ENCODE measurements at regions not wholly inside any gene's neighbourhood (a gene's known extent, or its start where the extent isn't known, plus 50 kb on each side); places are given as distances from the start of the nearest gene placed in this dataset.

GRCh38 chr18:78607221-78607620, 372.4 kb upstream of the SALL3 start:
- TF ChIP-seq REST (IDR thresholded peaks at IDR 0.05; ENCODE audit: insufficient read depth in 1 of 2, low read depth in 2 of 2, low read length in 2 of 2) (no peak), FOXP2 (optimal IDR thresholded peaks at IDR 0.05; ENCODE audit: borderline replicate concordance, extremely low read depth, extremely low read length, insufficient read depth) (no peak), SIN3A (IDR thresholded peaks at IDR 0.05; ENCODE audit: borderline replicate concordance, insufficient read depth, low read length) (no peak), POLR2AphosphoS5 (IDR thresholded peaks at IDR 0.05; ENCODE audit: low read depth, low read length) (no peak), TAF1 (IDR thresholded peaks at IDR 0.05; ENCODE audit: borderline replicate concordance, insufficient read depth, low read length) (no peak)

GRCh38 chr18:78607784-78608183, 371.8 kb upstream of the SALL3 start:
- TF ChIP-seq FOXP2 (optimal IDR thresholded peaks at IDR 0.05; ENCODE audit: borderline replicate concordance, extremely low read depth, extremely low read length, insufficient read depth) (no peak), TAF1 (IDR thresholded peaks at IDR 0.05; ENCODE audit: borderline replicate concordance, insufficient read depth, low read length) (no peak), SIN3A (IDR thresholded peaks at IDR 0.05; ENCODE audit: borderline replicate concordance, insufficient read depth, low read length) (no peak), REST (IDR thresholded peaks at IDR 0.05; ENCODE audit: insufficient read depth in 1 of 2, low read depth in 2 of 2, low read length in 2 of 2) (no peak), POLR2AphosphoS5 (IDR thresholded peaks at IDR 0.05; ENCODE audit: low read depth, low read length) (no peak)

GRCh38 chr18:78610179-78610578, 369.4 kb upstream of the SALL3 start:
- no peak for TF ChIP-seq FOXP2 (optimal IDR thresholded peaks at IDR 0.05; ENCODE audit: borderline replicate concordance, extremely low read depth, extremely low read length, insufficient read depth)
- no peak for TF ChIP-seq REST (IDR thresholded peaks at IDR 0.05; ENCODE audit: insufficient read depth in 1 of 2, low read depth in 2 of 2, low read length in 2 of 2)
- no peak for TF ChIP-seq SIN3A (IDR thresholded peaks at IDR 0.05; ENCODE audit: borderline replicate concordance, insufficient read depth, low read length)
- TF ChIP-seq TAF1 (IDR thresholded peaks at IDR 0.05; ENCODE audit: borderline replicate concordance, insufficient read depth, low read length): no peak
- no peak for TF ChIP-seq POLR2AphosphoS5 (IDR thresholded peaks at IDR 0.05; ENCODE audit: low read depth, low read length)

GRCh38 chr18:78611201-78611800, 368.3 kb upstream of the SALL3 start:
- no peak for TF ChIP-seq FOXP2 (optimal IDR thresholded peaks at IDR 0.05; ENCODE audit: borderline replicate concordance, extremely low read depth, extremely low read length, insufficient read depth)
- TF ChIP-seq TAF1 (IDR thresholded peaks at IDR 0.05; ENCODE audit: borderline replicate concordance, insufficient read depth, low read length): no peak
- no peak for TF ChIP-seq POLR2AphosphoS5 (IDR thresholded peaks at IDR 0.05; ENCODE audit: low read depth, low read length)
- TF ChIP-seq SIN3A (IDR thresholded peaks at IDR 0.05; ENCODE audit: borderline replicate concordance, insufficient read depth, low read length): no peak
- TF ChIP-seq REST (IDR thresholded peaks at IDR 0.05; ENCODE audit: insufficient read depth in 1 of 2, low read depth in 2 of 2, low read length in 2 of 2): no peak
